Neural cell (in vitro differentiated cells): ENCODE measurements at regions not wholly inside any gene's neighbourhood (a gene's known extent, or its start where the extent isn't known, plus 50 kb on each side); places are given as distances from the start of the nearest gene placed in this dataset.

Source experiments
- H2AFZ ChIP-seq: fragments of 200-600, 300-800 bp; sonication (generic), shearing (Covaris generic); 2 replicates; pipeline ENCODE4 v1.6.0; 2014; ENCODE audit warnings: low read depth, mild to moderate bottlenecking, antibody characterized with exemption, low read length, moderate library complexity
- H3F3A ChIP-seq: fragments of 200-600 bp; shearing (Covaris generic); 2 replicates; pipeline ENCODE4 v1.6.1; 2016; ENCODE audit warnings: mild to moderate bottlenecking, moderate library complexity, mixed read lengths, antibody characterized with exemption, low read length; ENCODE audit not compliant: insufficient read depth, poor library complexity, severe bottlenecking
- H3K27ac ChIP-seq: fragments of 200-600, 300-800 bp; sonication (generic), shearing (Covaris generic); 2 replicates; pipeline ENCODE4 v1.5.1; 2014; ENCODE audit warnings: mild to moderate bottlenecking, low read length, moderate library complexity
- H3K27me3 ChIP-seq: fragments of 300-800, 200-600 bp; sonication (generic), shearing (Covaris generic); 2 replicates; pipeline ENCODE4 v1.6.0; 2014; ENCODE audit warnings: mild to moderate bottlenecking, low read depth, low read length, moderate library complexity; ENCODE audit not compliant: insufficient read depth
- H3K36me3 ChIP-seq: fragments of 300-800, 200-600 bp; sonication (generic), shearing (Covaris generic); 2 replicates; pipeline ENCODE4 v1.5.1; 2014; ENCODE audit warnings: mild to moderate bottlenecking, antibody characterized with exemption, low read length, moderate library complexity; ENCODE audit not compliant: insufficient read depth
- H3K4me2 ChIP-seq: fragments of 300-800, 200-600 bp; sonication (generic), shearing (Covaris generic); 2 replicates; pipeline ENCODE4 v1.6.0; 2014; ENCODE audit warnings: mild to moderate bottlenecking, low read length
- H3K4me3 ChIP-seq: fragments of 300-800, 200-600 bp; sonication (generic), shearing (Covaris generic); 2 replicates; pipeline ENCODE4 v1.5.1; 2014; ENCODE audit warnings: mild to moderate bottlenecking, low read length, moderate library complexity
- H3K79me2 ChIP-seq: fragments of 200-600 bp; shearing (Covaris generic); replicated peaks from 2 replicates; pipeline ENCODE4 v1.6.0; 2014; ENCODE audit warnings: mild to moderate bottlenecking, low read length, moderate library complexity; ENCODE audit not compliant: insufficient read depth
- H3K9ac ChIP-seq: fragments of 300-800, 200-600 bp; sonication (generic), shearing (Covaris generic); 2 replicates; pipeline ENCODE4 v1.6.1; 2016; ENCODE audit warnings: mild to moderate bottlenecking, low read length, mixed read lengths
- H3K9me2 ChIP-seq: fragments of 200-600 bp; shearing (Covaris generic); 2 replicates; pipeline ENCODE4 v1.6.1; 2016; ENCODE audit warnings: mild to moderate bottlenecking, low read length, mixed read lengths; ENCODE audit not compliant: insufficient read depth
- H3K9me3 ChIP-seq: fragments of 200-600, 300-800 bp; sonication (generic), shearing (Covaris generic); 2 replicates; pipeline ENCODE4 v1.6.1; 2016; ENCODE audit warnings: mild to moderate bottlenecking, mixed run types, low read length, moderate library complexity, mixed read lengths
- H4K20me1 ChIP-seq: fragments of 200-600 bp; shearing (Covaris generic); 2 replicates; pipeline ENCODE4 v1.6.1; 2016; ENCODE audit warnings: mild to moderate bottlenecking, mixed run types; ENCODE audit not compliant: insufficient read depth
- CTCF ChIP-seq: fragments of 450-650 bp; IDR thresholded peaks from 2 replicates; pipeline ENCODE4 v1.5.1; 2014; ENCODE audit warnings: antibody characterized with exemption, mild to moderate bottlenecking, moderate library complexity; ENCODE audit not compliant: poor library complexity, severe bottlenecking
- EP300 ChIP-seq: fragments of 450-650 bp; conservative IDR thresholded peaks from 2 replicates; pipeline ENCODE4 v1.6.1; 2014; ENCODE audit warnings: antibody characterized with exemption, mild to moderate bottlenecking, moderate library complexity; ENCODE audit not compliant: poor library complexity, severe bottlenecking
- EZH2 ChIP-seq: fragments of 200-600, 300-800 bp; shearing (Covaris generic), sonication (generic); IDR thresholded peaks from 2 replicates; pipeline ENCODE4 v1.6.1; 2014; ENCODE audit warnings: antibody characterized with exemption, low read length, borderline replicate concordance, mild to moderate bottlenecking; ENCODE audit not compliant: insufficient read depth, poor library complexity, severe bottlenecking
- MXI1 ChIP-seq: fragments of 450-650 bp; conservative IDR thresholded peaks from 2 replicates; pipeline ENCODE4 v1.6.1; 2014; ENCODE audit warnings: antibody characterized with exemption, mild to moderate bottlenecking; ENCODE audit not compliant: poor library complexity, severe bottlenecking
- POLR2AphosphoS5 ChIP-seq: IDR thresholded peaks from 2 replicates; pipeline ENCODE4 v1.6.1; 2012
- RAD21 ChIP-seq: fragments of 450-650 bp; conservative IDR thresholded peaks from 2 replicates; pipeline ENCODE4 v1.6.1; 2014; ENCODE audit warnings: antibody characterized with exemption, mild to moderate bottlenecking, moderate library complexity
- REST ChIP-seq: IDR thresholded peaks from 2 replicates; pipeline ENCODE4 v1.6.1; 2012; ENCODE audit warnings: borderline replicate concordance
- SMC3 ChIP-seq: fragments of 450-650 bp; conservative IDR thresholded peaks from 2 replicates; pipeline ENCODE4 v1.6.1; 2014; ENCODE audit warnings: antibody characterized with exemption, mild to moderate bottlenecking, moderate library complexity; ENCODE audit not compliant: poor library complexity
- TAF1 ChIP-seq: IDR thresholded peaks from 2 replicates; pipeline ENCODE4 v1.6.1; 2012; ENCODE audit warnings: low read depth

DNA sequence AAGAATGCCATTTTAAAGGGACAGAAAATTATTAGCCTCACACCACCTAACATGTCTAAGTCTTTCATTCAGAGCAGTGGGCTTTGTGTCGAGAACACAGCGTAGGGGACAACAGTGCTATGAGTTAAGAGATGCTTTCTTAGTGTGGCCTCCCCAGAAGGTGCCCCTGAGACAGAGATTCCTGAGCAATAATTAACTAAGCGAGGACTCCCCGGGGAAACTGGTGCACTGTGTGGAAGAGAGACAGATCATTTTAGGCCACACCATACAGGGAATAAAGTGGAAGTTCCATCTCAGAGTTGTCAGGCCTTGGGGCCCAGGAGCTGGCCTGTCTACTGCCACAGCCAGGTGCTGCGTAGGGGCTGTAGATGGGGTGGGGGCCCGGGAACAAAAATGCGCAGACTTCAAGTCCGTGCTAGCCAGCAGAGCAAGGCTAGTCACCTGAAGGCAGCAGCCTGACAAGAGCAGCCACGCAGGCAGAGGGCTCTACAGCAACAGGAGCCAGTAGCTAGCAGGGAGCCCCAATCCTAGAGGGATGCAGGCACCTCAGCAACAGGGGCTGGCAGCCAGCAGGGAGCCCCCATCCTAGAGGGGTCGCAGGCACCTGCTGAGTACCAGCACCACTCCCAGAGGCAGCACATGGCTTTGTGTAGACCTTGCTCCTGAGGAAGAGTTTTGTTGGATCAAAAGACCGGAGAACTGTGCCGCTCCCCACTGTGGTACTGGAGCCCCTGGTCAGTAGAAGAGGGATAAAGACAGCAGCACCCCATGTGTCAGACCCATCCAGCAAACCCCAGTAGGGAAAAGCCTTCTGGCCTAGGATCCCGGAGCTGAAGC is 63.0 kb upstream of the NXT1 start:
- no peak overlapping the region for H2AFZ ChIP-seq
- no peak overlapping the region for H3K27ac ChIP-seq
- no peaks in the 10 kb centered on the region for H3K36me3 ChIP-seq
- no peaks in the 10 kb centered on the region for H3K9me2 ChIP-seq
- no peak for TF ChIP-seq SMC3
- no peak for TF ChIP-seq TAF1
- no peak for TF ChIP-seq EP300
- TF ChIP-seq CTCF = no peak
- TF ChIP-seq MXI1 = no peak
- TF ChIP-seq EZH2 = no peak
- TF ChIP-seq REST = no peak
- TF ChIP-seq RAD21 = no peak
- no peak for TF ChIP-seq POLR2AphosphoS5
- no peaks in the 10 kb centered on the region for H3F3A ChIP-seq
- H4K20me1 ChIP-seq = no peaks in the 10 kb centered on the region
- H3K79me2 ChIP-seq = no peaks in the 10 kb centered on the region
- H3K4me3 ChIP-seq = no peak overlapping the region
- no peaks in the 10 kb centered on the region for H3K27me3 ChIP-seq
- H3K9ac ChIP-seq = no peak overlapping the region
- no peak overlapping the region for H3K4me2 ChIP-seq
- H3K9me3 ChIP-seq = no peaks in the 10 kb centered on the region

GRCh38 chr20:23286346-23286745 is 64.2 kb upstream of the NXT1 start:
- H3K36me3 ChIP-seq = no peaks in the 10 kb centered on the region

More at GRCh38 chr20:23286346-23286745, 64.2 kb upstream of the NXT1 start:
- TF ChIP-seq SMC3 (no peak), TAF1 (no peak), CTCF (no peak), EP300 (no peak), MXI1 (no peak), REST (no peak), POLR2AphosphoS5 (no peak)
- no peaks in the 10 kb centered on the region for H4K20me1 ChIP-seq
- H3K4me2 ChIP-seq = no peak overlapping the region
- no peak overlapping the region for H3K4me3 ChIP-seq
- H3K27me3 ChIP-seq = no peaks in the 10 kb centered on the region
- H3K9ac ChIP-seq = no peak overlapping the region
- no peak overlapping the region for H2AFZ ChIP-seq
- H3K27ac ChIP-seq = no peak overlapping the region
- no peaks in the 10 kb centered on the region for H3F3A ChIP-seq
- H3K9me3 ChIP-seq = no peaks in the 10 kb centered on the region
- H3K9me2 ChIP-seq = no peaks in the 10 kb centered on the region
- H3K79me2 ChIP-seq = no peaks in the 10 kb centered on the region
